ENCODE measurements at regions not wholly inside any gene's neighbourhood (a gene's known extent, or its start where the extent isn't known, plus 50 kb on each side); places are given as distances from the start of the nearest gene placed in this dataset.
"Not testable (repeated sequence)": the region's sequence is repeated elsewhere in the genome, so short reads cannot be mapped to it uniquely, and the experiment has no call there.

DNA sequence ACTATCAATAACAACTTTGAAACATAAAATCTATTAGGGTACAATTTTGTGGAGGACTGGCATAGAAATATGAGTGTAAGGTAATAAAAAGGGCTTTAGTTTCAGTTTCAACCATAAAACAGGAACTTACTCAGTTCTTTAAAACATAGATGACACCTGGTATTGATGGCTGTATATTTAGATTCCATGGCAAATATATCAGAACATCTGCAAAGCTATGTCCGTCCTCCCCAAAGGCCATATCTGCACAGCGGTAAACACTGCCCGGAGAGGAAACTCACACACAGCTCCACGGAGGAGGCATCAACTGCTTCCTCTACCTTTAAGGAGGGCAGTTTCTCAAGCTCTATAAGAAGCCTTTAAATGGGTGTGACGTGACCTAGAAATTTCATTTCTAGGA lies 993.3 kb downstream of the BRD1 start:
- no peak for DNase-seq (ENCODE audit: low spot score)

DNA sequence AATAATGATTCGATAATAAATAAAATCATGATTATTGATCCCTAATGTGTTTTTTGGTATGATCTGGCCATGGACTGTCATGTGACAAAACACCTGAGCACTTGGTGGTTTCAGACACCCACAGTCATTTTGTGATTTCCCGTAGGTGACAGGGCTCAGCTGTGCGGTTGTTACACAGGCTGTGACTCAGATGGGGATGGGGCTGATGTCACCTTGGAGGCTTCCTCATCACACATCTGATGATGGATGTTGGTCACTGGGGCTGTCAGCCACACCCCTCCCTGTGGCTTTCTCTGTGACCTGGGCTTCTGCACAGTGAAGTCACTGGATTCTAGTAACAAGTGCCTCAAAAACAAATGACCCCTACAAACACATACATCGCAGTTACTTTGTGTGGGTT lies 995.1 kb downstream of the BRD1 start:
- no peak for DNase-seq (ENCODE audit: low spot score)

DNA sequence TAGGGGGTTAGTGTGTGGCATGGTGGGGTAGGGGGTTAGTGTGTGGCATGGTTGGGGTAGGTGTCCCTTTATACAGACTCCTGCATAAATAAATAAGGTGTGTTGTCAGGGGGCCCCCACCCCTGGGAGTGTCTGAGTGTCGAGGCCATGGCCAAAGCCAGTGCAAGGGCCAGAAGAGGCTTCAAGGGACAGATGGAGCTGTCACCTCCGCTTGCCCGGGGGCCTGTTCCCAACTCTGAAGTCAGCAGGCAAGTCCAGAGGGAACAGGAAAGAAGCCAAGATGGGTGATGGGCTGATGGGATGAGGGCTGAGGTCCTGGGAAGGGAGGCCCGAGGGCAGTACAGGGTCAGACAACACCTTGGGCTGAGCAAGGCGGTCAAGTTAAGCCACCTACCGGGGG lies 997.8 kb downstream of the BRD1 start:
- no peak for DNase-seq (ENCODE audit: low spot score)

DNA sequence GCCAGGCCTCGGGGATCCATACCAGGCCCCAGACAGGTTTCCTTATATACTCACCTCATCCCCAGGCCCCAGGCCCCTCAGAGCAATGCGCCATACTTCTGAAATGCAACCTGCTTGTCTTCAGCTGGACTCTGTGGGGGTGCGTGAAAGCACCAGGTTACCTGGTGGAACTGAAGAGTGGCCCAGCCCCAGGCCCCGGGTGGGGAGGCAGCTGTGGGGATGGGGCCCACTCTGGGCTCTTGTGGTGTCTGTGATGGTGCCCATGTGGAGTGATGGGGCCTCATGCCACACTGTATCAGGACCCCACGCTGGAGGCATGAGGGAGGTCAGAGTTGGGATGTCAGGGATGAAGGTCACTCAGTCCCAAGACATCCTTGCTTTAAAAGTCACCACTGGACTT lies 999.0 kb downstream of the BRD1 start:
- DNase-seq (ENCODE audit: low spot score): no peak

DNA sequence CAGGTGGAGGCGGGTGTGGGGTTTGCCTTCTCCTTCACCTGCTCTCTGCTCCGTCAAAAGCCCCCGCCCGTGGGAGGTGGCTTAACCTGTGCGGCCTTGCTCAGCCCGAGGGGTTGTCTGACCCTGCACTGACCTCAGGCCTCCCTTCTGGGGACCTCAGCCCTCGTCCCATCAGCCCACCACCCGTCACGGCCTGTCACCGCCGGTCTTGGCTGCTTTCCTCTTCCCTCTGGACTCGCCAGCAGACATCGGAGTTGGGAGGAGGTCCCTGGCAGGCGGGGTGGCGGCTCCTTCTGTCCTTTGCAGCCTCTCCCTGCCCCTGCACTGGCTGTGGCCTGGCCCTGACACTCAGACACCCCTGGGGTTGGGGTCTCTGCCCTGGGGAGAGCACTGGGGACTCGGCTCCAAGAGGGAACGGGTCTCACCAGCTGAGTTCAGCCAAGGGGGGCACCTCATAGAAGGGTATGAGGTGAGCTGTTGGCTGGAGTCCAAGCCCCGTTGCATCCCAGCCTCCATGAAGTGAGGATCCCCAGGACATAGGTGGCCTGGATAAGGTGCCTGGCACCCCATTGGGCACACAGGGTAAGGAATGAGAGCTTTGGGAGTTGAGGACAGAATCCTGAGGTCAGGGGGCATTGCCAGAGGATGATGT lies 999.6 kb downstream of the BRD1 start:
- DNase-seq (ENCODE audit: low spot score): no peak

DNA sequence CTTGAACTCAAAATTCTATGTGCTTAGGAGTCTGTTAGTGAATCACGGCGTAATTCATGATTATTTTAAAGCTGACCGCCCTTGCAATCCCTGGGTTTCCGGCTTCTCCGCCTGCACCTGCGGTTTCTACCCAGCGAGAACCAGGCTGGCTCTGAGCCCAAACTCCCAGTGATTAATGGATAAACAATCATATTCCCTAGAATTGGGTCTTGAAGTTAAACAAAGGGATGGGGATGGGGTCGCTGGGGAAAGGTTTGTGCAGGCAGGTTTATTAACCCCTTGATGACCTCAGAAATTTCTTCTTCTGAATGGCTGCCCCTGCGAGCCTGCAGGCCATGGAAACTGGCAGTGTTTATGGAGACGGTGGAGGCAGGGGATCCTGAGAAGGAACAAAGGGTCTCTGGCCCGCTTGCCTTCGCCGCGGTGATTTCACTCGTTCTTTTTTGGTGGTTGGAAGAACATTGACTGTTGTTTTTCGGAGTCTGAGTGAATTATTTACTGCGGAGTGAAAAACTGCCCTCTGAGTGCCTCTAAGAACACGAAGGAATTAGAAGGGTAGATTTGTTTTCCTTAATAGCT lies 1000.3 kb downstream of the BRD1 start:
- DNase-seq (ENCODE audit: low spot score): no peak

DNA sequence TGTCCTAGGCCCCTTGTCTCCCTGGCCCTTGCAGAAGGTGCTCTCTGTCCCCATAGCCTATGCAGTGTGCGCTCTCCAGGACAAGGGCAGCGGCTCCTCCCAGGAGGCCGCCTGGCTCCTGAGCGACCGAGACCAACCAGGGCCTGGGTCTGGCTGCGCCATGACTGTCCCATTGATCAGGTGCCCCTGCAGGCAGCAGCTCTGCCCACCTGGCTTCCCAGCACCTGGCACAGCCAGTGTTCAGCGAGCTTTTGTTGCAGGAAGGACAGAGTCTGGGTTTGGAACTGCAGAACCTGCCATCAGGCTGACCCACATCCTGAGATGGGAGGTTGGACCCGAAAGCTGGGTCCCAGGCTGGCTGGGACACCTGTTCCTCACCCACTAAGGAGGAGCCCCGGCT lies 1001.1 kb downstream of the BRD1 start:
- no peak for DNase-seq (ENCODE audit: low spot score)

DNA sequence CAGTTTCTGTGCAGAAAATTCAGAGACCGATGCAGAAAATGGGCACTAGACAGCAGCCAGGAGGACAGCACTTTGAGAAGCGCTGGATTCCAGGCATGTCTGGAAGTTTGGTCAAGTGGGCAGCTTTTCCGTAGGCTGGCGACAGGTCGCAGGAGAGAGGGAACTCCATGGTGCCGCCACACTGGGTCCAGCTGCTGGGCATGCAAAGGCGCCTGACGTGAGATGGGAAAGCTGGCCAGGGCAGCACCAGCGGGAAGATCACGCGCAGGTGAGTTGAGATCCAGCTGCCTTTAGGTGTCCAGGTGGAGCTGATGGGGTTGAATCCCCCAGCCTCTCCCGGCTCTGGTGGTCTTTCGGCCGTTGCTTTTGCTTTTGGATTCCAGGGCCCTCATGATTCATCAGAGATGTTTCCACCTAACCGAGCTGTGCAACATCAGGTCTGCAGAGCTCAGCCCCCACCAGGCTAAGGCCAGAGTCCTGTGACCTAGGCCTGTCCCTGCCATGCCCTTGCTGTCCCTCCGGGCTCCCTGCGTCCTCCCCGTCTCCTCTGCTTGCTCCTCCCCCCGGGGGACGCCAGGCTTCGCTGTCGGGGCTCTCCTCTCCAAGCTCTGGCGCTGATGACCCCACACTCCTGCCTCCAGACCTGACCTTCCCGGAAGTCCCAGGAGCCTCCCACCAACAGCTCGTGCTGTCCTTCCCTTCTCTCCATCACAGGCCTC lies 1001.7 kb downstream of the BRD1 start:
- DNase-seq (ENCODE audit: low spot score): no peak

DNA sequence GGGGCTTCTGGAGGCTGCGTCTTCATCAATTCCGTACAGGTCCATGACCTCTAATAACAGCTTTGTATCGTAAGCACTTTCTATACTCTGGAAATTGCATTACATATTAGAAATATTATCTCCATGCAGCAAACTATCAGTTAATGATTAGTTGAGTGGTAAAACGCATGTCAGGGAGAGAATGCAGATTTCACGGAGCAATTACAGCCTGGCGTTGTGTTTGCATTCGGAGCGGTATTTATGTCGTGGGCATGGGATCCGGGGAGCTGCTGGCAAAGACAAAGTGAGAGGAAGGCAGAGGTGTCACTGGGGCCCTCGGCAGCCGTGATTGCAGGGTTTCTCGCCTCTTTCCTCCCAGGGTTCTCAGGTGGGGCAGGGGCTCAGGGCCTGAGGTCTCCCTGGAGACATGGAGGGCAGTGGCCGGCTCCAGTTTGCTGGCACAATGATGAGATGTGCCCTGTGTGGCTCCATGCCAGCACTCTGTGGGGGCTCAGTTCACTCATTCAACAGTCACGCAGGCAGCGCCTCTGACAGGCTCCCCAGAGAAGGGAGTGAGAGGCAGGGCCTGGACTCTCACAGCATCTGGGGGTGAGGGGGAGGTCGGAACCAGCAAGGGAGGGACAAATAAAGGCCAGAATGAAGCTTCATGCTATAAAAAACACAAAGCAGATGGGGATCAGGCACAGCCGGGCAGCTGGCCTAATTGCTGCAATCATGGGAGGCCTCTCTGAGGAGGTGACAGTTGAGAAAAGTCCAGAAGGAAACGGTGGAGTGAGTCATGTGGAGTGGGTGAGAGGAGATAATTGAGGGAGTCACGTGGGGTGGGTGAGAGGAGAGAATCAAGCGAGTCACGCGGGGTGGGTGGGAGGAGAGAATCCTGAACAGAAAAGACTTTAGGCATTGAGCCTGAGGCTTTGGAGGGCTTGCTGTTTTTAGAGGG lies 1002.7 kb downstream of the BRD1 start:
- no peak for DNase-seq (ENCODE audit: low spot score)

DNA sequence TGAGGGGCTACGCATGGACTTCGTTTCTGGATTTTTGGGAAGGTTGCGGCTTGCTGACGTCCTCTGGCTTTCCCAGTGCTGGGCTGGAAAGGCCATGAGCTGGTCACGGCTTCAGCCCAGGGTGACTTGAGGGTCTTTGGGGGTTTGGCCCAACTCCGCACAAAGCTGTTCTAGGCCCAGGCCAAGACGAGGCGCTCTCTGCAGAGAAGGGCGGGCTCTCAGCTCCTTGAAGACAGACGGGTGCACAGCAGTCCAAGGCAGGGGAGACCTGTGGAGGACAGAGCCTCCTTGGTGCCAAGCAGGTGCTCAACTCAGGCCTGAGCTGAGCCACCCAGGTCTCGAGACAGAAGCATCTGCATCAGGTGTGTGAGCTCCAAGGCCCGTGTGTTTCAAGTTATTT lies 1003.7 kb downstream of the BRD1 start:
- no peak for DNase-seq (ENCODE audit: low spot score)

DNA sequence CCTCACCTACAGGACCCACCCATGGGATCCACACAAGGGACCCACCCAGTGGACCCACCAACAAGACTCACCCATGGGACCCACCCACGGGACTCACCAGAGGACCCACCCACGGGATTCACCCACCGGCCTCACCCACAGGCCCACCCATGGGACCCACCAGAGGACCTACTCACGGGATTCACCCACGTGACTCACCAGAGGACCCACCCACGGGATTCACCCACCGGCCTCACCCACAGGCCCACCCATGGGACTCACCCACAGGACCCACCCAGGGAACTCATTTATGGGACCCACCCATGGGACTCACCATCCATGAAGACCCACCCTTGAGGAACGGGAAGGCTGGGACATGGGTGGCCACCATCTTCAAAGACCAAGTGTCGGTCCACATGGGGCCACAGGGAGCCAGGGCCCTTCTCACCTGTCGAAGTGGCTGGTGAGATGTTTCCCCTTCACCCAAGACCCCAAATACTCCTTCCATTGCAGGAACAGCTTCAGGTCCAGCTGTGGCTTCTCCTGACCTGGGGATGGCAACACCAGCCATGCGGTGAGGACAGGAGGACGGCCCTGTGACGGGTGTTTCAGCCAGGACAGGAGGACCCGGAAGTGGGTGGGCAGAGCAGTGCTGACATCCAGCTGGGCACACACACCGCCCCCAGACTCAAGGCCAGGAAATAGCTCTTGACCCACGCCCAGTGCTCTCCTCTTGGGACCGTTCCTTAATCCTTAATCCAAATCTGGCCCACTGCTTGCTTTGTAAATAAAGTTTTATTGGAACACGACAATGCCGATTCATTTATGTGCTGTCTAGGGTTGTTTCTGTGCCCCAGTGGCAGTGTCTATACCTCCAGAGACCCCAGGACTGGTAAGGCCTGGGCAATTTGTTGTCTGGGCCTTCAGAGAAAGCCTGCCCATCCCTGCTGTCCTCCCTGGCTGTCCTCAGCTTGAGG lies 1005.1 kb downstream of the BRD1 start:
- no peak for DNase-seq (ENCODE audit: low spot score)

DNA sequence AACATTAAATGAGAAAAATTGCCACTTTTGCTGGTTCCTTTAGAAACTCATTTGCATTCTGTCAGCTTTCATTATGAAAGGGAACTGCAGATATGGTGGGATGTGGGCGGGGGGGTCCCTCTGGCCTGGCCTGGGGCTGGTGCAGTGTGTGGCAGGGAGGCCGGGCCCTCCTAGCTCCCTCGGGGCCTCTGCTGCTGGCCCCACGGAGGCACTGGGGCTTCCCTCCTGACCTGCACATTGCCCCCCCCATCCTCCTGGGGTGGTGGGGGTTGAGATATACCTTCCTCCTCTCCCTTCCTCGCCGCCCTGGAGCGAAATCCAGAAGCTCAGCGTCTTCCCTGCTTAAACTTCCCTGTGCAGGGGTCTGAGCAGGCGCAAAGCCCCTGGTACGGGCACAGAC lies 1005.9 kb downstream of the BRD1 start:
- DNase-seq (ENCODE audit: low spot score): no peak

DNA sequence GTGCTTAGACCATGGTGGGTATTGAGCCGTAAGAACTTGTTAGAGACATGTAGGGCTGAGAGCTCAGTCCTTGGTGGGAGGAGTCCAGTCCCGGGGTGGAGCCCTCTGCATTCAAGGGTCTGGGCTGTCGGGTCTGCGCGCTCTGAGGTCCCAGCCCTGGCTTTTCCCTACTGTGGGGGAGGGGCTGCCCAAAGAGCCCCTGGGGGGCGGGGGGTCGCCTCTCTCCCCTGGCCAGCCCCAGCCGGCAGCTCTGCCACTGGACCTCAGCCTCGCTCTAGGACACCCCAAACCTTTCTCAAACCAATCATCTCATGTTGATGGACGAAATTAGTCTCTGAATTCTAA lies 1006.4 kb downstream of the BRD1 start:
- DNase-seq (ENCODE audit: low spot score): no peak

DNA sequence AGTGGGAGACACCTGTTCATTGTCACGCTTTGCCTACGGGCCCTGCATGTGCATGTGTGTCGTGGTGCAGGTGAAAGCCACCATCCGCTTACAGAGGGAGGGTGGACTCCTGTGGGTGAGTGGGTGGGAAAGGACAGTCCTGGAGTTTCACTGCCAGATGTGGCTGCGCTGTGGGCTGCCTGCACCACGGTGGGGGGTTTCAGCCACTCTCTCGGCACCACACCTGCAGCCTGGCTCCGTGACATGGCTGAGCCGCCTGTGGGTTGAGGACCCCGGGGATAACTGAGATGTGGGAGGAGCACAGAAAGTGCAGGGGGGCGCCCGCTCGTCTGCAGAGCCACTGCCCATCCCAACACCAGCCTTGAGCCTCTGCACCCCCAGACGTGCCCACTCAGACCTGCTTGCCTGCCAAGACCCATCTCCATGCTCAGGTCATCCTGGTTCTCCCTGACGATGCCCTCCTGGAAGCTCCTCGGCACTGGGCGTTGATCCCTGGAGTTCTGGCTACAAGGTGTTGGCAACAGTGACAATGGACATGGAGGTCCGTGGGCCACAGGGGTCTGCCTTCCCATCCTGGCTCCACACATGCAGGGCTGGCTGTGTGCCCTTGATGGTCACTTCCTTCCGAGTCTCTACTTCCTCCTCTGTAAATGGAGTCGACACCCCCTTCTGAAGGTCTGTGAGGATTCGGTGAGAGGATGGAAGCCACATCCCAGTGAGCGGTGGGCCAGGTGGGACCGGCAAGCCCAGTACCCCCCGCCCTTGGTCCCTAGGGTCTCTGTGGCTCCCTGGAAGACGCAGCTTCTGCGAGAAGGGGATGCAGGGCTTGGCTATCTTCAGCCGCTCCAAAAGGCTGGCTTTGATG lies 1007.0 kb downstream of the BRD1 start:
- DNase-seq (ENCODE audit: low spot score): no peak

DNA sequence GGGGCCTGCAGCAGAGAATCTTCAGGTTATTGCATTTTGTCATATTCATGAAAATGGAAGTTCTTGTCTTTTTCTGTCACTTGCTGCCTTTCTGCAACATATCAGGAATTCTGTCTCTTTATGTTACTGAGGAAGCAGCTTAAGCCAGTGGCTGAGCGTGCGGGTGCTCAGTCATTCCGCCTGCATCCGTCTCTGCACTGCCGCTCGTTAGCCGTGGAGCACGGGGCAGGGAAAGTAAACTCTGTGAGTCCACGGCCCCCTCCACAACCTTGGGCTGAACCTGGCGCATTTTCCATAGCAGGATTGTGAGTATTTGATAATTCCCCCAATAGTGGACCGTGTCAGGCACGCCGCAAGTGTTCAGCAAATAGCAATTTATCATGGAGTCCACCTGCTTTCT lies 1007.7 kb downstream of the BRD1 start:
- no peak for DNase-seq (ENCODE audit: low spot score)

DNA sequence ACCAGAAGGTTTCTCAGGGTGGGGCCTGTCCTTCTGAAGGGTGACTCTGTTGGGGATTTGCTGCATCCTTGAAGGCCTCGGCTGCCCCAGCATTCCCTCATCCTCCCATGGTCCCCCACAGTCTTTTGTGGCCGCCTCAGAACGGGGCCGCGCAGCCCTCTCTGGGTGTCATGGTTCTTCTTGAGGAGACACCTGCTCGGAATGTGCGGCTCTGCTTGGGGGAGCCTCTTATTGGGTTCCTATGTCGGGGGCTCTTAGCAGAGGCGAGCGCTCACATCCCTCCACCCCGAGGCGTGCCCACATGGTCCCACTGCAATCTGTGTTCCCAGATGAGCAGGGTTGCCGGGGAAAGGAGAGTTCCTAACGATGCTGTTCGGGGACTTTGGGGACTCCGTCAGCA lies 1008.4 kb downstream of the BRD1 start:
- DNase-seq (ENCODE audit: low spot score): no peak

DNA sequence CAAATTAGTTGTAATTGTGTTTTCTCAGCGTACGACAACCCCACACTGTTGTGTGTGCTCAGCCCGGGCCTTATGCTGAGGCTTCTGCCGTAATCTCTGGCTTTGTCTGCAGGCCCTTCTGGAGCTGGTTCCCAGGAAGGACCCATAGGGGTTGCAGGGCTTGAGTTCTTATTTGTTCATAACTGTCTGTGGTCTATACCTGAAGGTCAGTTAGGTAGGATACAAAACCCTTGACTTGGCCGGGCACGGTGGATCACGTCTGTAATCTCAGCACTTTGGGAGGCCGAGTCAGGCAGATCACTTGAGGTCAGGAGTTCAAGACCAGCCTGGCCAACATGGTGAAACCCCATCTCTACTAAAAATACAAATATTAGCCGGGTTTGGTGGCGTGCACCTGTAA lies 1010.2 kb downstream of the BRD1 start:
- not testable (repeated sequence) for DNase-seq (ENCODE audit: low spot score)

DNA sequence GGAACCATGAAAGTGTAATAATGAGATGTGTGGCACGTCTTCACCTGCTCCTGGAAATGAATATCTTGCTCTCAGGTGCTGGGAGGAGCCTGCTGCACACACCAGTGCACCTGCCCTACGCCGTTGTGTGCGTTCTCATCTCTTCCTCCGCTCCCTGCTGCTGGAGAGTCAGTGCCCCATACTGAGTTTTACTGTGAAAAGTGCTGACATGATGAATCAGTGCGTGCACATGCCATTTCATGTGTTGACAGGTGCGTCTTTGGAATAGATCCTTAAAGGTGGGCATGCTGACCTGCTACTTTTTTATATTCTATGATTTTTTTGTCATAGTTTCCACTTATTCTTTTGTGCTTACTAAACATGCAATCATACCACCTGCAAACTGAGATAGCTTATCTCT lies 1015.8 kb downstream of the BRD1 start:
- DNase-seq (ENCODE audit: low spot score): no peak

DNA sequence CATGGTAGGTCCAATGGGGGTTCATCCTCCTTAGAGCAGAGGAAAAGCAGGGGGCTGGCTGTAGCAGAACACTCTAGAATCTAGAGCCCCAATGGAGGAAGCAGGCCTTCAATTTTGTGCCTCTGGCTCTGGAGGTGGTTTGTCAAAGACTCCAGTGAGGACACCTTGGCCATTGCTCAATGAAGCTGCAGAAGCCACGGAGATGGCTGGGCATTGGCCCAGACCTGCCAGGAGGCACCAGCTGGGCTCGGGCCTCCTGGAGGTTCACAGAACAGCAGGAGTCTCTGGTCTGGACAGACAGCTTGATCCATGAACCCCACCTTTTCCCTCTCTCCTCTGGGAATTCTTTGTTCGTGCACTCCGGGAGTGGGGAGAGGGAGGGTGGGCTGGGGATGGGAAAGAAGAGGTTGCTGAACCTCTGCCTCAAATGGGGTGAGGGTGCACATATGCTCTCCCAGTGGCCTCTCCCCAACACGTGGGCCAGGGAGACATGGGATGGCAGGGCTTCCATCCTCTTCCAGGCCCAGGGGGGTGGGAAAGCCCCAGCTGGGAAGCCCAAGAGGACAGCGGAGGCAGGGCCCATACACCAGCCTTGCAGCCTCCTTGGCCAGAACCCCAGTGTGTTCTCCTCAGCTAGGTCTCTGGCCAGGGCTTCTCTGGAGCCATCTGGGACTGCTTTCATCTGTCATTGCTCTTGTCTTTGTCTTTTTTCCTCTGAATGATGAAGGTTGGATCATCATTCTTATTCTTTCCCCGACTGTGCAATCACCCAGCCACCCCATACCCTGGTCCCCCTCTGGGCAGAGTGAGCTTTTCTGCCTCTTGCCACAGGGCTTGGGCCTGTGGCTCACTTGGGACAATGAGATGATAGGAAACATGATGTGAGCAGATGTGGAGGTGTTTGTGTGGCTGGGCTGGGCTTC lies 1019.4 kb downstream of the BRD1 start:
- no peak for DNase-seq (ENCODE audit: low spot score)

Data from iPS-NIHi11 (cell line).